NCI-H2107 (cell line): ENCODE measurements at regions not wholly inside any gene's neighbourhood (a gene's known extent, or its start where the extent isn't known, plus 50 kb on each side); places are given as distances from the start of the nearest gene placed in this dataset.

ENCODE experiments used
- DNase-seq: peaks from one replicate; lab custom pipeline; 2025; lab: John Stamatoyannopoulos, UW

GRCh38 chr4:138311771-138312535, 69.8 kb upstream of the SLC7A11 start:
- no peak for DNase-seq

GRCh38 chr4:138310991-138311390, 68.8 kb upstream of the SLC7A11 start:
- DNase-seq, result no peak

DNA sequence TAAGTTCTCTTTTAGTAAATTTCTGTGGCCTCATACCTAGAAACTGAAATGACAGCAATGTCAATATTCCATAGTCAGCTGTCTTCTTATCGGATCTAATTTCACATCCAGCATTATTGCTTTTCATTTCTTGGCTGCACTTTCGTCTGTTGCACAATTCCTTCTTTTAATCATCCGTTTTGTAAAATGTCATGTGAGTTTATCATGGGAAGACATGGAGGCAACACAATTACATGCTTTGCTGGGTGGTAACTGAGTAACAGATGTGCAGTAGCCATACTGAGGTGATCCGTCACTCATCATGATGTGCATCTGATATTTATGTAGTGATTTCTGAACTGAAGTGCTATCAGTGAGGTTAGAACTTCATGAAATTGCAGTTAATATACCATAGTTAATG, 68.3 kb upstream of the SLC7A11 start:
- no peak for DNase-seq

DNA sequence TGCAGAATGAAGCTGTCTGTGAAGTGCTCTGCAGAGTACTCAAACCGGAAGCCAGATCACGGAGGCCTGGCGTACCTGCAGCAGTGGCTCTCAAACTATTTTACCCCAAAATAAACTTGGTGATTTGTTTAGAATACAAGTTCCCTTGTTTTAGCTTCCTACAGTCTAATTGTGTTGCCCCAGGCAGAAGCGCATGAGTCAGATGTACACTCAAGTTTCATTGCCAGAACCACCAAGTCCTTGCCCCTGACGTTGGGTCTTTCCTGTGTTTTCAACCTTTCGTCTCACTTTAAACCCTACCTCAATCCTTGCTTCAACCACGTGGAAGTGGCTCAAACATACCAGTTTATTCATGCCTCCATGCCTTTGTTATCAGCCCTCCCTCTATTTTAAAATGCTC, 66.2 kb upstream of the SLC7A11 start:
- no peak for DNase-seq

DNA sequence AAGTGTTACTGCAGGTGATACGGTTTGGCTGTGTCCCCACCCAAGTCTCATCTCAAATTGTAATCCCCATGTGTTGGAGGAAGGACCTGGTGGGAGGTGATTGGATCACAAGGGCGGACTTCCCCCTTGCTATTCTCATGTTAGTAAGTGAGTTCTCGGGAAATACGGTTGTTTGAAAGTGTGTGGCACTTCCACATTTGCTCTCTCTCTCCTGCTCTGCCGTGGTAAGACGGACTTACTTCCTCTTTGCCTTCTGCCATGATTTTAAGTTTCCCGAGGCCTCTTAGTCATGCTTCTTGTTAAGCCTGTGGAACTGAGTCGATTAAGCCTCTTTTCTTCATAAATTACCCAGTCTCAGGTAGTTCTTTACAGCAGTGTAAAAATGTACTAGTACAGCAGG, 65.2 kb upstream of the SLC7A11 start:
- DNase-seq, result no peak

DNA sequence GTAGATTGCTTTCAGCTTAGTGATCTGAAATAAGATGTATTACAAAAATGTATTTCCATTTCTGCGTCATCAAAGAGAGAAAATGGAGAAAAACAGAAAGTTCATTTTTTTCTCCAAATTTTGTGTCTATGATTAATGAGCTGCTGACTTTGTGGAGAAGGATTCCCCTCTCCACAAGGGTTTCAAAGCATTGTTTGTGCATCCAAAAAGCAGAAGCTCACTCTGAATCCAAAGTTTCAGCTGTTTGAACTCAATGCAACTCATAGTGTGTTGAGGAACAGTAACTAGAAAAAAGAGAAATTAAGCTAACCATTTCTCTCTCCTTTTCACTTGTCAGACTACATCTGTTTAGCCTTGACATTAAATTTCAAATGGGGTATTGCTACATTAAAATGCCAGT, 62.9 kb upstream of the SLC7A11 start:
- no peak for DNase-seq

GRCh38 chr4:138301536-138301935, 59.4 kb upstream of the SLC7A11 start:
- no peak for DNase-seq

GRCh38 chr4:138300616-138301015, 58.5 kb upstream of the SLC7A11 start:
- DNase-seq, result no peak

DNA sequence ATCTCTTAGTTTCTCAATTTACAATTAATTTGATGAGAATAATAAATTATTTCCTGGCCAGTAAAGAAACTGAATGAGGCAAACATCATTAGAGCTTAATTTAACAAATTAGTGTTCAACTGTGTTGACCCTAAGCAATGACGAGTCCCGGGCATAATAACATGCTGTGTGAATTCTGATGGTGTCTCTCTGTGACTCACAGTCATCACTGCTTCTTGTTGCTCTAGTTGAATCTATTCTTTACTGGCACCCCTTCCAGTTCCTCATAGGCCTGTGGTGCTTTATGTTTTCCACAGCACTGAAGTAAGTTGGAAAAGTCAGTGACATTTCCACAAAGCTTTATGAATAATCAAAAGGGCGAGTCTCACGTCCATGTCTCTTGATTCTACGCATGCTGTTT, 57.7 kb upstream of the SLC7A11 start:
- DNase-seq, result no peak

- no peak for DNase-seq
Observed at GRCh38 chr4:138298866-138299265, 56.7 kb upstream of the SLC7A11 start.

DNA sequence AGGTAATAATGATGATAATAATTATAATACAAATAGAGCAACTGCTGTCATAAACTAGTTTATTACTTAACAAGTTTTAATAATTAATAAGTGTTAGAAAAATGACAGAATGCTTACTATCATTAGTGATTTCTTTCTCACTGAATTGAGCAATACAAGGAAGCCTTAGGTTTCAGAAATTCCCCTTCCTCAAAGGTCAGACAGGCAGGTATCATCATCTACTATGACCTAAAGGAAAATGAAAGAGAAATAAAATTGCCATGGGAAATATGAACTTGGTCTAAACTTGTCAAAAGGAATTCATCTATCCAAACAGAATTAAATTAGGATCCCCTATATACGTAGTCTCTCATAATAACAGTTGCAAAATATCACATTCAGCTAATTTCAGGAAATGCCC, 56.3 kb upstream of the SLC7A11 start:
- no peak for DNase-seq

DNA sequence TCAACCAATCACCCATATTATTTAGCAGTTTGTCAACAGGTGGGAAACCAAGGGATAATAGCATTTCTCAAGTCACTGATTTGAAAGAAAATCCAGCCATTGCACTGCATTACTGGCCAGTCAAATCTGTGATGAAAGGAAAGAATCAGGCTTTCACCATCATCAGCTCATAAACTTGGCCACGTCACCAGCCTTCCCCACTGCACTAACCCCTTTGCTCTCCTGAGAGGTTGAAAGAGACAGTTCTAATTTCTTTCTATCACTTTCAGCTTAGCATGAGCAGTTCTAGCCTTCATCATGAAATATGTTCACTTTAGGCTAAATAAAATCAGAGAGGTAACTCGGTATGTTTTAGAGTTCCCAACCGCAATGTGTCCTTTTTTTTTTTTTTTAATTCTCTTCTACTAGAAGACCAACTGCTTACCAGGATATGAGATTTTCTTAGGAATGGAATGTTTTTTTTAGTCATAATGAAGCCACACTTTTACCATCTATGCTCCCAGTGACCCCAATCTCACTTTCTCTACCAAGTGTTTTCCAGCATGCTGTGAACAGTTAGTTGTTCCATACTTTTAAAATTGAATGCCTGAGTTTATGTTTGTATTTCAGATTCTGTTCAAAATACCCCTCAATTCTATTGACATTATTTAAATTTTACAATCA, 55.7 kb upstream of the SLC7A11 start:
- DNase-seq, result no peak

DNA sequence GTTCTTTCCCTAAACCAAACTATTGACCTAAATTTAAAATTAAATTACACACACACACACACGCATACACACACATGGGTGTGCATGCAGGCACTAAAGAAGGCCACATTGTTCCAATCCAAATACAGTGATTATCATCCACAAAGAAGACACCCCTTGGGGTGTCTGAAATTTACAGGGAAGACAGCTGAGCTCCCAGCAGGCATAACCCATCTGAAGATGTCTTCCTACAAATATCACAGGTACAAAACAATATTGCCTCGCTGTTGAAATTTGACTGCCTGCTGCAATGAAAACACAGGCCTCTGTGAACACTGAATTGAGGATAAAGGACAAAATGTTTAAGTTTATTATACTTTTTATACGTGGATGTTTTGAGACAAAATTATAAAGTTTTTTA, 50.2 kb upstream of the SLC7A11 start:
- no peak for DNase-seq
